Astrocyte (in vitro differentiated cells and primary cell): ENCODE measurements at regions not wholly inside any gene's neighbourhood (a gene's known extent, or its start where the extent isn't known, plus 50 kb on each side); places are given as distances from the start of the nearest gene placed in this dataset.

Experiments used
- DNase-seq: peaks from one replicate; pipeline ENCODE4 v3.0.0-alpha.2; 2010; ENCODE audit warnings: low read depth
- FAIRE-seq: peaks from 2 replicates; lab custom pipeline; 2011; peaks lifted over from hg19 to GRCh38; lab: Jason Lieb, UNC
- H2AFZ ChIP-seq: 2 replicates; pipeline ENCODE4 v1.6.0; 2012; ENCODE audit warnings: low read depth, low read length, inconsistent platforms
- H3K27ac ChIP-seq: 2 replicates; pipeline ENCODE4 v1.5.1; 2011; ENCODE audit warnings: low read depth, low read length, inconsistent platforms
- H3K27me3 ChIP-seq: 2 replicates; pipeline ENCODE4 v1.6.0; 2011; ENCODE audit warnings: low read length, inconsistent platforms; ENCODE audit not compliant: insufficient read depth
- H3K36me3 ChIP-seq: 2 replicates; pipeline ENCODE4 v1.5.1; 2011; ENCODE audit warnings: low read length, inconsistent platforms; ENCODE audit not compliant: insufficient read depth
- H3K4me1 ChIP-seq: 2 replicates; pipeline ENCODE4 v1.5.1; 2011; ENCODE audit warnings: low read length, inconsistent platforms; ENCODE audit not compliant: insufficient read depth
- H3K4me2 ChIP-seq: 2 replicates; pipeline ENCODE4 v1.6.0; 2012; ENCODE audit warnings: low read length, inconsistent platforms
- H3K4me3 ChIP-seq: 2 replicates; pipeline ENCODE4 v1.5.1; 2011; ENCODE audit warnings: low read depth, mild to moderate bottlenecking, low read length, inconsistent platforms; ENCODE audit not compliant: insufficient read depth
- H3K79me2 ChIP-seq: 2 replicates; pipeline ENCODE4 v1.6.0; 2012; ENCODE audit warnings: mild to moderate bottlenecking, low read length, inconsistent platforms; ENCODE audit not compliant: insufficient read depth
- H3K9ac ChIP-seq: 2 replicates; pipeline ENCODE4 v1.6.0; 2012; ENCODE audit warnings: mild to moderate bottlenecking, low read length, inconsistent platforms
- H3K9me3 ChIP-seq: 2 replicates; pipeline ENCODE4 v1.5.1; 2012; ENCODE audit warnings: low read depth, mild to moderate bottlenecking, low read length, inconsistent platforms; ENCODE audit not compliant: insufficient read depth
- H4K20me1 ChIP-seq: 2 replicates; pipeline ENCODE4 v1.6.0; 2012; ENCODE audit warnings: low read length, inconsistent platforms; ENCODE audit not compliant: insufficient read depth
- H3K27ac Mint-ChIP-seq: one replicate; pipeline ENCODE4 v1.8.0; 2021; ENCODE audit warnings: mild to moderate bottlenecking, mixed read lengths; ENCODE audit not compliant: unreplicated experiment
- H3K27me3 Mint-ChIP-seq: one replicate; pipeline ENCODE4 v1.8.0; 2021; ENCODE audit warnings: low read depth, mixed read lengths; ENCODE audit not compliant: unreplicated experiment
- H3K36me3 Mint-ChIP-seq: one replicate; pipeline ENCODE4 v1.8.0; 2021; ENCODE audit warnings: low read depth, mixed read lengths; ENCODE audit not compliant: unreplicated experiment
- H3K4me1 Mint-ChIP-seq: one replicate; pipeline ENCODE4 v1.8.0; 2021; ENCODE audit warnings: low read depth, mixed read lengths; ENCODE audit not compliant: unreplicated experiment
- H3K4me3 Mint-ChIP-seq: one replicate; pipeline ENCODE4 v1.8.0; 2021; ENCODE audit warnings: mild to moderate bottlenecking, moderate library complexity, mixed read lengths; ENCODE audit not compliant: unreplicated experiment
- H3K9me3 Mint-ChIP-seq: one replicate; pipeline ENCODE4 v1.8.0; 2021; ENCODE audit warnings: mild to moderate bottlenecking, mixed read lengths; ENCODE audit not compliant: unreplicated experiment
- CTCF ChIP-seq: IDR thresholded peaks from 2 replicates; pipeline ENCODE4 v1.5.1; 2011; ENCODE audit warnings: low read depth, mild to moderate bottlenecking, inconsistent platforms, low read length, moderate library complexity; ENCODE audit not compliant: insufficient read depth
- EZH2 ChIP-seq: IDR thresholded peaks from 2 replicates; pipeline ENCODE4 v1.6.1; 2012; ENCODE audit warnings: mild to moderate bottlenecking, low read length, inconsistent platforms; ENCODE audit not compliant: insufficient read depth

GRCh38 chr22:22125579-22126468 is 118.8 kb upstream of the VPREB1 start:
- Histone ChIP-seq H3K9me3 (no peaks in the 10 kb centered on the region), H3K36me3 (no peaks in the 10 kb centered on the region), H3K4me3 (no peak overlapping the region), H3K4me2 (no peak overlapping the region), H4K20me1 (no peaks in the 10 kb centered on the region), H3K79me2 (no peaks in the 10 kb centered on the region), H3K9ac (no peak overlapping the region), H3K27ac (no peak overlapping the region), H3K4me1 (no peaks in the 10 kb centered on the region), H3K27me3 (peaks cover 3% of the 10 kb centered on the region), H2AFZ (no peak overlapping the region)
- TF ChIP-seq EZH2 = no peak
- no peak for TF ChIP-seq CTCF
- FAIRE-seq (no peak), DNase-seq (no peak)
- no peaks in the 10 kb centered on the region for H3K36me3 Mint-ChIP-seq
- no peaks in the 10 kb centered on the region for H3K4me1 Mint-ChIP-seq
- H3K9me3 Mint-ChIP-seq = no peaks in the 10 kb centered on the region
- H3K27me3 Mint-ChIP-seq = peaks cover 12% of the 10 kb centered on the region
- no peak overlapping the region for H3K4me3 Mint-ChIP-seq
- H3K27ac Mint-ChIP-seq = no peak overlapping the region

GRCh38 chr22:22125028-22125578 is 119.5 kb upstream of the VPREB1 start:
- no peak overlapping the region for H3K9ac ChIP-seq
- H3K36me3 Mint-ChIP-seq = no peaks in the 10 kb centered on the region
- no peak overlapping the region for H3K4me2 ChIP-seq
- H3K9me3 ChIP-seq = no peaks in the 10 kb centered on the region
- H3K9me3 Mint-ChIP-seq = no peaks in the 10 kb centered on the region
- no peaks in the 10 kb centered on the region for H3K4me1 Mint-ChIP-seq
- H3K4me1 ChIP-seq = no peaks in the 10 kb centered on the region
- DNase-seq = no peak
- no peak overlapping the region for H3K27ac ChIP-seq
- no peak overlapping the region for H2AFZ ChIP-seq
- H3K4me3 ChIP-seq = no peak overlapping the region
- no peak overlapping the region for H3K4me3 Mint-ChIP-seq
- no peaks in the 10 kb centered on the region for H3K79me2 ChIP-seq
- peaks cover 12% of the 10 kb centered on the region for H3K27me3 Mint-ChIP-seq
- H3K27ac Mint-ChIP-seq = no peak overlapping the region
- H3K27me3 ChIP-seq = peaks cover 3% of the 10 kb centered on the region
- no peaks in the 10 kb centered on the region for H3K36me3 ChIP-seq
- TF ChIP-seq EZH2 (no peak), CTCF (no peak)
- no peaks in the 10 kb centered on the region for H4K20me1 ChIP-seq
- no peak for FAIRE-seq

- H3K4me3 Mint-ChIP-seq = no peak overlapping the region
- H3K36me3 ChIP-seq = no peaks in the 10 kb centered on the region
- H3K9me3 ChIP-seq = no peaks in the 10 kb centered on the region
- H3K4me3 ChIP-seq = no peak overlapping the region
- H3K4me1 Mint-ChIP-seq = no peaks in the 10 kb centered on the region
- H3K27me3 Mint-ChIP-seq = peaks cover 12% of the 10 kb centered on the region
- no peaks in the 10 kb centered on the region for H4K20me1 ChIP-seq
- H3K27ac ChIP-seq = no peak overlapping the region
- no peak overlapping the region for H3K9ac ChIP-seq
- TF ChIP-seq EZH2 = no peak
- no peak for TF ChIP-seq CTCF
- no peak overlapping the region for H3K4me2 ChIP-seq
- H3K27ac Mint-ChIP-seq = no peak overlapping the region
- FAIRE-seq = no peak
- H3K9me3 Mint-ChIP-seq = no peaks in the 10 kb centered on the region
- no peak overlapping the region for H2AFZ ChIP-seq
- no peaks in the 10 kb centered on the region for H3K4me1 ChIP-seq
- no peaks in the 10 kb centered on the region for H3K36me3 Mint-ChIP-seq
- peaks cover 3% of the 10 kb centered on the region for H3K27me3 ChIP-seq
- H3K79me2 ChIP-seq = no peaks in the 10 kb centered on the region
- no peak for DNase-seq
Measured at GRCh38 chr22:22124374-22124773, 120.2 kb upstream of the VPREB1 start.
